HCT116 (cell line): ENCODE measurements at regions not wholly inside any gene's neighbourhood (a gene's known extent, or its start where the extent isn't known, plus 50 kb on each side); places are given as distances from the start of the nearest gene placed in this dataset.

Experiments
- EGR1 ChIP-seq: IDR thresholded peaks from 2 replicates; pipeline ENCODE4 v1.6.1; 2012; ENCODE audit warnings: low read depth
- EZH2 ChIP-seq: fragments of 200-600 bp; sonication (generic); IDR thresholded peaks from 2 replicates; pipeline ENCODE4 v1.6.1; 2017; ENCODE audit warnings: antibody characterized with exemption, mixed run types
- EZH2phosphoT487 ChIP-seq: fragments of 200-600 bp; IDR thresholded peaks from 2 replicates; pipeline ENCODE4 v1.6.1; 2018; ENCODE audit warnings: antibody characterized with exemption, borderline replicate concordance
- POLR2A ChIP-seq: IDR thresholded peaks from 2 replicates; pipeline ENCODE4 v1.7.0; 2011; ENCODE audit warnings: borderline replicate concordance; ENCODE audit not compliant: insufficient read depth, insufficient read length; ENCODE audit errors: extremely low read depth
- SP1 ChIP-seq: IDR thresholded peaks from 2 replicates; pipeline ENCODE4 v1.6.1; 2012; ENCODE audit warnings: low read depth
- YY1 ChIP-seq: IDR thresholded peaks from 2 replicates; pipeline ENCODE4 v1.6.1; 2011; ENCODE audit warnings: low read length, low read depth, moderate library complexity, mild to moderate bottlenecking; ENCODE audit not compliant: insufficient replicate concordance; ENCODE audit errors: extremely low read depth
- TF ChIP-seq, protein P1 (sequence below), 3 experiments: fragments of 200-600 bp in 1 of 3; sonication (generic) in 1 of 3; IDR thresholded peaks in 2 of 3; conservative IDR thresholded peaks in 1 of 3; 2 replicates each; pipeline ENCODE4 v1.5.1; 2012 to 2017; ENCODE audit warnings: low read depth in 2 of 3, low read length in 2 of 3, antibody characterized with exemption in 1 of 3, borderline replicate concordance in 1 of 3, control low read depth in 1 of 3, mild to moderate bottlenecking in 1 of 3, mixed read lengths in 1 of 3, mixed run types in 1 of 3, moderate library complexity in 1 of 3; ENCODE audit not compliant: insufficient read depth in 1 of 3
- TF ChIP-seq, protein P2 (sequence below): IDR thresholded peaks from 2 replicates; pipeline ENCODE4 v1.6.1; 2012
- TF ChIP-seq, protein P3 (sequence below): IDR thresholded peaks from 2 replicates; pipeline ENCODE4 v1.6.1; 2012

DNA sequence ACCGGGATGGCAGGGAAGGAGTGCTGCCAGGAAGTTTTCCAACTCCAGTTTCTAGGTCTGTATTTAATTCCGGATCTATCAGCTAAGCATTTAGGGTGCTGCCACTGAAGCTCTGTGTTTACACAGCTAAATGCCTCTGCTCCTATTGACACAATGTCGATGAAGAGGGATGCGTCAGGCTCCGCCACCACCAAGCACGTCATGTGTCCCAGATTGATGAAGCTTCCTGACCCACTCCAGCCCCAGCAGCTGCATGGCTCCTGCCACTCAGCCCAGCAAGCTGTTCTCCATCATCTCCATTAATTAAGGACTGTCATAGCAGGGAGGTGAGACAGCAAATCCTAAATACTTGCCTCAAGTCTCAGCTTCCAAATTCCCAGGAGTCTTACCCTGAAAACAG is 435.2 kb upstream of the ZNF507 start:
- no peak for TF ChIP-seq POLR2A
- no peak for TF ChIP-seq SP1
- TF ChIP-seq EZH2, result no peak
- TF ChIP-seq, protein P1, sequence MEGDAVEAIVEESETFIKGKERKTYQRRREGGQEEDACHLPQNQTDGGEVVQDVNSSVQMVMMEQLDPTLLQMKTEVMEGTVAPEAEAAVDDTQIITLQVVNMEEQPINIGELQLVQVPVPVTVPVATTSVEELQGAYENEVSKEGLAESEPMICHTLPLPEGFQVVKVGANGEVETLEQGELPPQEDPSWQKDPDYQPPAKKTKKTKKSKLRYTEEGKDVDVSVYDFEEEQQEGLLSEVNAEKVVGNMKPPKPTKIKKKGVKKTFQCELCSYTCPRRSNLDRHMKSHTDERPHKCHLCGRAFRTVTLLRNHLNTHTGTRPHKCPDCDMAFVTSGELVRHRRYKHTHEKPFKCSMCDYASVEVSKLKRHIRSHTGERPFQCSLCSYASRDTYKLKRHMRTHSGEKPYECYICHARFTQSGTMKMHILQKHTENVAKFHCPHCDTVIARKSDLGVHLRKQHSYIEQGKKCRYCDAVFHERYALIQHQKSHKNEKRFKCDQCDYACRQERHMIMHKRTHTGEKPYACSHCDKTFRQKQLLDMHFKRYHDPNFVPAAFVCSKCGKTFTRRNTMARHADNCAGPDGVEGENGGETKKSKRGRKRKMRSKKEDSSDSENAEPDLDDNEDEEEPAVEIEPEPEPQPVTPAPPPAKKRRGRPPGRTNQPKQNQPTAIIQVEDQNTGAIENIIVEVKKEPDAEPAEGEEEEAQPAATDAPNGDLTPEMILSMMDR (IDR thresholded peaks at IDR 0.05 in 2 of 3, conservative IDR thresholded peaks at IDR 0.05 in 1 of 3; ENCODE audit: borderline replicate concordance in 1 of 3, insufficient read depth in 1 of 3, low read depth in 2 of 3, low read length in 2 of 3), result no peak
- no peak for TF ChIP-seq EZH2phosphoT487
- TF ChIP-seq, protein P2, sequence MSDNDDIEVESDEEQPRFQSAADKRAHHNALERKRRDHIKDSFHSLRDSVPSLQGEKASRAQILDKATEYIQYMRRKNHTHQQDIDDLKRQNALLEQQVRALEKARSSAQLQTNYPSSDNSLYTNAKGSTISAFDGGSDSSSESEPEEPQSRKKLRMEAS, result no peak
- TF ChIP-seq, protein P3, sequence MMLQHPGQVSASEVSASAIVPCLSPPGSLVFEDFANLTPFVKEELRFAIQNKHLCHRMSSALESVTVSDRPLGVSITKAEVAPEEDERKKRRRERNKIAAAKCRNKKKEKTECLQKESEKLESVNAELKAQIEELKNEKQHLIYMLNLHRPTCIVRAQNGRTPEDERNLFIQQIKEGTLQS, result no peak
- TF ChIP-seq YY1, result no peak
- TF ChIP-seq EGR1, result no peak
